ENCODE measurements at regions not wholly inside any gene's neighbourhood (a gene's known extent, or its start where the extent isn't known, plus 50 kb on each side); places are given as distances from the start of the nearest gene placed in this dataset.

GRCh38 chr3:988785-989184, 104.0 kb upstream of the CNTN6 start:
- TF ChIP-seq SREBF1 (IDR thresholded peaks at IDR 0.05; ENCODE audit: low read length) (no peak), MAX (IDR thresholded peaks at IDR 0.05; ENCODE audit: low read depth, low read length) (no peak), POLR2AphosphoS5 (IDR thresholded peaks at IDR 0.05; ENCODE audit: low read length) (no peak), RAD21 (IDR thresholded peaks at IDR 0.05; ENCODE audit: insufficient read depth, low read depth, low read length) (no peak), CTCF (IDR thresholded peaks at IDR 0.05 in 2 of 3, conservative IDR thresholded peaks at IDR 0.05 in 1 of 3; ENCODE audit: control insufficient read depth in 2 of 3, extremely low read depth in 1 of 3, insufficient read depth in 1 of 3, low read depth in 3 of 3, low read length in 3 of 3) (no peak), STAT1 (conservative IDR thresholded peaks at IDR 0.05) (no peak), POLR2A (IDR thresholded peaks at IDR 0.05; ENCODE audit: low read depth, low read length) (no peak), CREB1 (IDR thresholded peaks at IDR 0.05; ENCODE audit: low read depth) (no peak), RFX5 (IDR thresholded peaks at IDR 0.05; ENCODE audit: low read depth, low read length) (no peak), ATF3 (IDR thresholded peaks at IDR 0.05; ENCODE audit: borderline replicate concordance, extremely low read depth, low read depth, low read length) (no peak), EGR1 (IDR thresholded peaks at IDR 0.05; ENCODE audit: borderline replicate concordance in 1 of 2, low read depth in 2 of 2, low read length in 2 of 2) (no peak), NRF1 (conservative IDR thresholded peaks at IDR 0.05; ENCODE audit: low read depth, low read length) (no peak), REST (IDR thresholded peaks at IDR 0.05; ENCODE audit: low read depth, low read length) (no peak)

All from GM12878 (cell line).